ENCODE measurements at regions not wholly inside any gene's neighbourhood (a gene's known extent, or its start where the extent isn't known, plus 50 kb on each side); places are given as distances from the start of the nearest gene placed in this dataset.

GRCh38 chr11:90556606-90557005 is 333.8 kb upstream of the CHORDC1 start:
- no peak for TF ChIP-seq POLR2A (IDR thresholded peaks at IDR 0.05)
- TF ChIP-seq, protein P1, sequence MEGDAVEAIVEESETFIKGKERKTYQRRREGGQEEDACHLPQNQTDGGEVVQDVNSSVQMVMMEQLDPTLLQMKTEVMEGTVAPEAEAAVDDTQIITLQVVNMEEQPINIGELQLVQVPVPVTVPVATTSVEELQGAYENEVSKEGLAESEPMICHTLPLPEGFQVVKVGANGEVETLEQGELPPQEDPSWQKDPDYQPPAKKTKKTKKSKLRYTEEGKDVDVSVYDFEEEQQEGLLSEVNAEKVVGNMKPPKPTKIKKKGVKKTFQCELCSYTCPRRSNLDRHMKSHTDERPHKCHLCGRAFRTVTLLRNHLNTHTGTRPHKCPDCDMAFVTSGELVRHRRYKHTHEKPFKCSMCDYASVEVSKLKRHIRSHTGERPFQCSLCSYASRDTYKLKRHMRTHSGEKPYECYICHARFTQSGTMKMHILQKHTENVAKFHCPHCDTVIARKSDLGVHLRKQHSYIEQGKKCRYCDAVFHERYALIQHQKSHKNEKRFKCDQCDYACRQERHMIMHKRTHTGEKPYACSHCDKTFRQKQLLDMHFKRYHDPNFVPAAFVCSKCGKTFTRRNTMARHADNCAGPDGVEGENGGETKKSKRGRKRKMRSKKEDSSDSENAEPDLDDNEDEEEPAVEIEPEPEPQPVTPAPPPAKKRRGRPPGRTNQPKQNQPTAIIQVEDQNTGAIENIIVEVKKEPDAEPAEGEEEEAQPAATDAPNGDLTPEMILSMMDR (IDR thresholded peaks at IDR 0.05): no peak
